Tibial artery (tissue), 4 donors: ENCODE measurements at regions not wholly inside any gene's neighbourhood (a gene's known extent, or its start where the extent isn't known, plus 50 kb on each side); places are given as distances from the start of the nearest gene placed in this dataset.
"Not testable (repeated sequence)": the region's sequence is repeated elsewhere in the genome, so short reads cannot be mapped to it uniquely, and the experiment has no call there.

Source experiments
- DNase-seq, 2 donors: peaks; one replicate each; pipeline ENCODE4 v3.0.0-alpha.2; 2019
- H3K27ac ChIP-seq, 2 donors: fragments of 200-600 bp; sonication (generic) in 1 of 2; 1 replicate in 1 of 2; 2 replicates in 1 of 2; pipeline ENCODE4 v1.5.1; 2018 to 2019; ENCODE audit warnings: mild to moderate bottlenecking in 1 of 2
- H3K27me3 ChIP-seq, 2 donors: fragments of 200-600 bp; sonication (generic) in 1 of 2; one replicate each; pipeline versions ENCODE4 v1.5.1 to v1.6.0; 2016 to 2019
- H3K36me3 ChIP-seq, 3 donors: fragments of 200-600 bp; sonication (generic) in 2 of 3; one replicate each; pipeline ENCODE4 v1.5.1; 2016 to 2019; ENCODE audit warnings: mild to moderate bottlenecking in 2 of 3
- H3K4me1 ChIP-seq, 4 donors: fragments of 200-600 bp; sonication (generic) in 2 of 4; 1 replicate in 3 of 4; 2 replicates in 1 of 4; pipeline ENCODE4 v1.5.1; 2016 to 2019
- H3K4me3 ChIP-seq, 2 donors: fragments of 200-600 bp; sonication (generic) in 1 of 2; 1 replicate in 1 of 2; 2 replicates in 1 of 2; pipeline ENCODE4 v1.5.1; 2018 to 2019; ENCODE audit warnings: mild to moderate bottlenecking in 2 of 2
- H3K9me3 ChIP-seq, 3 donors: fragments of 200-600 bp; sonication (generic) in 1 of 3; one replicate each; pipeline ENCODE4 v1.5.1; 2016 to 2019
- intact Hi-C: fragments of 100-400 bp; cut with DNase I; formaldehyde crosslinking; loops from one replicate; pipeline ENCODE4 v1.15.0; 2023; ENCODE audit warnings: low total_unique reads
- TF ChIP-seq, protein P1 (sequence below), 2 experiments: fragments of 200-600 bp in 1 of 2; fragments of 450-650 bp in 1 of 2; IDR thresholded peaks; one replicate each; pipeline ENCODE4 v1.5.1; 2017 to 2019; ENCODE audit warnings: antibody characterized with exemption in 2 of 2, mild to moderate bottlenecking in 1 of 2, moderate library complexity in 1 of 2

- Histone ChIP-seq H3K4me1 (no peaks in the 10 kb centered on the region), H3K36me3 (no peaks in the 10 kb centered on the region), H3K27me3 (peaks cover 0 to 17% of the 10 kb centered on the region in 2 donors), H3K27ac (no peak overlapping the region), H3K4me3 (no peak overlapping the region), H3K9me3 (no peaks in the 10 kb centered on the region)
- no peak for DNase-seq
- TF ChIP-seq, protein P1, sequence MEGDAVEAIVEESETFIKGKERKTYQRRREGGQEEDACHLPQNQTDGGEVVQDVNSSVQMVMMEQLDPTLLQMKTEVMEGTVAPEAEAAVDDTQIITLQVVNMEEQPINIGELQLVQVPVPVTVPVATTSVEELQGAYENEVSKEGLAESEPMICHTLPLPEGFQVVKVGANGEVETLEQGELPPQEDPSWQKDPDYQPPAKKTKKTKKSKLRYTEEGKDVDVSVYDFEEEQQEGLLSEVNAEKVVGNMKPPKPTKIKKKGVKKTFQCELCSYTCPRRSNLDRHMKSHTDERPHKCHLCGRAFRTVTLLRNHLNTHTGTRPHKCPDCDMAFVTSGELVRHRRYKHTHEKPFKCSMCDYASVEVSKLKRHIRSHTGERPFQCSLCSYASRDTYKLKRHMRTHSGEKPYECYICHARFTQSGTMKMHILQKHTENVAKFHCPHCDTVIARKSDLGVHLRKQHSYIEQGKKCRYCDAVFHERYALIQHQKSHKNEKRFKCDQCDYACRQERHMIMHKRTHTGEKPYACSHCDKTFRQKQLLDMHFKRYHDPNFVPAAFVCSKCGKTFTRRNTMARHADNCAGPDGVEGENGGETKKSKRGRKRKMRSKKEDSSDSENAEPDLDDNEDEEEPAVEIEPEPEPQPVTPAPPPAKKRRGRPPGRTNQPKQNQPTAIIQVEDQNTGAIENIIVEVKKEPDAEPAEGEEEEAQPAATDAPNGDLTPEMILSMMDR (IDR thresholded peaks at IDR 0.05): no peak
- intact Hi-C loops: no loop called here
These were observed 103.8 kb upstream of the LANCL2 start for GRCh38 chr7:55261386-55261770.

DNA sequence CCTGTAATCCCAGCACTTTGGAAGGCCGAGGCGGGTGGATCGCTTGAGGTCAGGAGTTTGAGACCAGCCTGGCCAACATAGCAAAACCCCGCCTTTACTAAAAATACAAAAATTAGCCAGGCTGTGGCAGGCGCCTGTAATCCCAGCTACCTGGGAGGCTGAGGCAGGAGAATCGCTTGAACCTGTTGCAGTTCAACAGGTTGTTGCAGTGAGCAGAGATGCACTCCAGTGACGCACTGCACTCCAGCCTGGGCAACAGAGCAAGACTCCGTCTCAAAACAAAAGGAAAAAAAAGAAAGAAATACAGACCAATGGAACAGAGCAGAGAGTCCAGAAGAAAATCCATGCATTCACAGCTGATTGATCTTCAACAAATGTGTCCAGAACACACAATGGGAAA lies 99.8 kb upstream of the LANCL2 start:
- H3K4me3 ChIP-seq, H3K4me1 ChIP-seq, intact Hi-C loops, H3K9me3 ChIP-seq, H3K36me3 ChIP-seq, H3K27ac ChIP-seq, DNase-seq: not testable (repeated sequence)
- peaks cover 0 to 10% of the 10 kb centered on the region in 2 donors for H3K27me3 ChIP-seq

DNA sequence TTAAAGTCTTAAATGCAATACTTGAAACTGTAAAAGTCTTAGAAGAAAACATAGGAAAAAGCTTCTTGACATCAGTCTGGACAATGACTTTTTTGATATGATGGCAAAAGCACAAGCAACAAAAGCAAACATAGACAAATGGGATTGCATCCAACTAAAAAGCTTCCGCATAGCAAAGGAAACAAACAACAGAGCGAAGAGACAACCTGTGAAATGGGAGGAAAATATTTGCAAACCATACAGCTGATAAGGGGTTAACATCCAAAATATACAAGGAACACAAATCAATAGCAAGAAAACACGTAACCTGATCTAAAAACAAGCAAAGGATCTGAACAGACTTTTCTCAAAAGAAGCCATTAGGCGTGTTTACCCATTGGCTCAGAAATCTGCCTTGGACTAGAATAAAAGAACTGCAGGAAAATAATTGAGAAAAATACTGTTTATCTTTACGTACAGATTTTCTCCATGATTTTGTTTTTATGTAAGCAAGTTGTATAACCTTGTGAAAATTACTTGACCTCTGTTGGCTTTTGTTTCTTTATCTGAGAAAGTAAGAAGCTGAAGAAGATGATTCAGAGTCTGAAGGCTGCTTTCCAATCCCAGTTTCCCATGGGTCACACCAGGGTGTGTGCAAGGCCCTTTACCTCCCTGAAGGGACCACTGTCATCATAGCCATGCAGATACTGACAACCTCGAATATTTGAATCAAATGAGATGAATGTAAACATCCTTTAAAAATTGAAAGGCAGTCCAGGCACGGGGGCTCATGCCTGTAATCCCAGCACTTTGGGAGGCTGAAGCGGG lies 99.1 kb upstream of the LANCL2 start:
- Histone ChIP-seq H3K36me3 (no peaks in the 10 kb centered on the region), H3K9me3 (no peaks in the 10 kb centered on the region), H3K27me3 (peaks cover 0 to 12% of the 10 kb centered on the region in 2 donors), H3K4me1 (no peaks in the 10 kb centered on the region), H3K4me3 (no peak overlapping the region), H3K27ac (no peak overlapping the region)
- DNase-seq: no peak
- TF ChIP-seq, protein P1 (IDR thresholded peaks at IDR 0.05): no peak
- intact Hi-C loops: no loop called here

GRCh38 chr7:55271069-55271626 lies 94.0 kb upstream of the LANCL2 start:
- no peak for DNase-seq
- Histone ChIP-seq H3K4me3 (no peak overlapping the region), H3K27ac (no peak overlapping the region), H3K36me3 (no peaks in the 10 kb centered on the region), H3K27me3 (peaks cover 0 to 13% of the 10 kb centered on the region in 2 donors), H3K9me3 (no peaks in the 10 kb centered on the region), H3K4me1 (no peaks in the 10 kb centered on the region)
- intact Hi-C loops: no loop called here
- TF ChIP-seq, protein P1 (IDR thresholded peaks at IDR 0.05): no peak

- intact Hi-C loops: no loop called here
- H3K27me3 ChIP-seq: peaks cover 0 to 13% of the 10 kb centered on the region in 2 donors
- H3K4me1 ChIP-seq: no peaks in the 10 kb centered on the region
- H3K4me3 ChIP-seq: no peak overlapping the region
- no peaks in the 10 kb centered on the region for H3K36me3 ChIP-seq
- no peaks in the 10 kb centered on the region for H3K9me3 ChIP-seq
- no peak for DNase-seq
- H3K27ac ChIP-seq: no peak overlapping the region
- TF ChIP-seq, protein P1 (IDR thresholded peaks at IDR 0.05): no peak
These were observed 93.5 kb upstream of the LANCL2 start for GRCh38 chr7:55271661-55272060.

DNA sequence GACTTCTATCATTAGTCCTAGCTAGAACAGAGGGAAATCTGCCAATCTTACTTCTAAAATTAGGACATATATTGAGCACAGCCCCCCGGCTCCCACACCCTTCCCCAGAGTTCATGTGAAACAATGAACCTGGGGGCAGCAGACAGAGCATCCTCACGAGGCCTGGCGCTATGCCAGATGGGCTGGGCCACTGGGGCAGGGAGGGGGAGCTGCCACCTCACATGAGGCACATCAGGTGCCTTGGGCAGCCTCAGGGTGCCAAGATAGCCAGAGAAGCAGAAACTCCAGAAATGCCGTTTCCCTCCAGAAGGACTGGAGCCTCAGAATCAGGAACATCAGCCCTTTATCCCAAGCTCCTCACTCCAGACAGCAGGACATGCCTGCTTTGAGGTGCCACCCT lies 92.8 kb upstream of the LANCL2 start:
- H3K27ac ChIP-seq: no peak overlapping the region
- no peak for DNase-seq
- intact Hi-C loops: no loop called here
- H3K4me3 ChIP-seq: no peak overlapping the region
- H3K4me1 ChIP-seq: no peaks in the 10 kb centered on the region
- no peaks in the 10 kb centered on the region for H3K9me3 ChIP-seq
- TF ChIP-seq, protein P1 (IDR thresholded peaks at IDR 0.05): no peak
- peaks cover 0 to 13% of the 10 kb centered on the region in 2 donors for H3K27me3 ChIP-seq
- H3K36me3 ChIP-seq: no peaks in the 10 kb centered on the region
